Endodermal cell (in vitro differentiated cells): ENCODE measurements at regions not wholly inside any gene's neighbourhood (a gene's known extent, or its start where the extent isn't known, plus 50 kb on each side); places are given as distances from the start of the nearest gene placed in this dataset.

Experiments used
- DNase-seq: peaks from one replicate; pipeline ENCODE4 v3.0.0-alpha.2; 2017
- H3K27ac ChIP-seq: 2 replicates; pipeline ENCODE4 v1.5.1; 2013; ENCODE audit warnings: mild to moderate bottlenecking, low read depth, low read length, moderate library complexity
- H3K27me3 ChIP-seq: 2 replicates; pipeline ENCODE4 v1.6.1; 2013; ENCODE audit warnings: mild to moderate bottlenecking, low read length, moderate library complexity; ENCODE audit not compliant: insufficient read depth, control insufficient read depth, poor library complexity, severe bottlenecking
- H3K36me3 ChIP-seq: 2 replicates; pipeline ENCODE4 v1.7.0; 2013; ENCODE audit warnings: mild to moderate bottlenecking, low read length, moderate library complexity; ENCODE audit not compliant: control insufficient read depth, insufficient read depth
- H3K4me1 ChIP-seq: one replicate; pipeline ENCODE4 v1.7.0; 2013; ENCODE audit warnings: low read length; ENCODE audit not compliant: control insufficient read depth, insufficient read depth
- H3K4me3 ChIP-seq: 2 replicates; pipeline ENCODE4 v1.5.1; 2013; ENCODE audit warnings: mild to moderate bottlenecking, low read length, moderate library complexity
- H3K9ac ChIP-seq: 2 replicates; pipeline ENCODE4 v1.6.1; 2013; ENCODE audit warnings: mild to moderate bottlenecking, low read length, moderate library complexity; ENCODE audit not compliant: poor library complexity, severe bottlenecking; ENCODE audit errors: extremely low read depth
- H3K9me3 ChIP-seq: 2 replicates; pipeline ENCODE4 v1.6.1; 2013; ENCODE audit warnings: mild to moderate bottlenecking, low read length, moderate library complexity; ENCODE audit not compliant: control insufficient read depth
- H3K27ac Mint-ChIP-seq: 2 replicates; pipeline ENCODE4 v1.8.0; 2020; ENCODE audit warnings: mixed read lengths
- H3K27me3 Mint-ChIP-seq: 2 replicates; pipeline ENCODE4 v1.8.0; 2021; ENCODE audit warnings: mild to moderate bottlenecking, mixed read lengths; ENCODE audit not compliant: insufficient read depth
- H3K36me3 Mint-ChIP-seq: 2 replicates; pipeline ENCODE4 v1.8.0; 2020; ENCODE audit warnings: low read depth, mixed read lengths
- H3K4me1 Mint-ChIP-seq: 2 replicates; pipeline ENCODE4 v1.8.0; 2020; ENCODE audit warnings: mixed read lengths
- H3K4me3 Mint-ChIP-seq: 2 replicates; pipeline ENCODE4 v1.8.0; 2020; ENCODE audit warnings: mild to moderate bottlenecking, moderate library complexity, mixed read lengths
- H3K9me3 Mint-ChIP-seq: 2 replicates; pipeline ENCODE4 v1.8.0; 2020; ENCODE audit warnings: mild to moderate bottlenecking, mixed read lengths
- WGBS, 2 experiments: methylation state at CpG; one replicate each; pipeline versions ENCODE4 v1.1.5 to v1.1.7; 2013; ENCODE audit warnings: missing lambda C conversion rate in 2 of 2, mixed read lengths in 1 of 2; ENCODE audit not compliant: insufficient coverage in 1 of 2, insufficient read length in 1 of 2; 5-methylcytosine and 5-hydroxymethylcytosine counted together
- TF ChIP-seq, protein P1 (sequence below): fragments of 200-600 bp; sonication (generic); conservative IDR thresholded peaks from 2 replicates; pipeline ENCODE4 v1.5.0; 2021; ENCODE audit warnings: antibody characterized with exemption, mild to moderate bottlenecking

- Mint-ChIP-seq H3K4me3 (no peak overlapping the region), H3K27me3 (peaks cover 8% of the 10 kb centered on the region), H3K27ac (no peak overlapping the region), H3K36me3 (no peaks in the 10 kb centered on the region), H3K9me3 (peaks cover 7% of the 10 kb centered on the region), H3K4me1 (no peaks in the 10 kb centered on the region)
- Histone ChIP-seq H3K9me3 (no peaks in the 10 kb centered on the region), H3K27me3 (no peaks in the 10 kb centered on the region), H3K27ac (no peak overlapping the region), H3K4me3 (no peak overlapping the region), H3K9ac (no peak overlapping the region), H3K36me3 (no peaks in the 10 kb centered on the region), H3K4me1 (no peaks in the 10 kb centered on the region)
- WGBS, 2 experiments = 86 to 100% methylated on average over 1 to 4 of the region's 4 CpGs
- TF ChIP-seq, protein P1, sequence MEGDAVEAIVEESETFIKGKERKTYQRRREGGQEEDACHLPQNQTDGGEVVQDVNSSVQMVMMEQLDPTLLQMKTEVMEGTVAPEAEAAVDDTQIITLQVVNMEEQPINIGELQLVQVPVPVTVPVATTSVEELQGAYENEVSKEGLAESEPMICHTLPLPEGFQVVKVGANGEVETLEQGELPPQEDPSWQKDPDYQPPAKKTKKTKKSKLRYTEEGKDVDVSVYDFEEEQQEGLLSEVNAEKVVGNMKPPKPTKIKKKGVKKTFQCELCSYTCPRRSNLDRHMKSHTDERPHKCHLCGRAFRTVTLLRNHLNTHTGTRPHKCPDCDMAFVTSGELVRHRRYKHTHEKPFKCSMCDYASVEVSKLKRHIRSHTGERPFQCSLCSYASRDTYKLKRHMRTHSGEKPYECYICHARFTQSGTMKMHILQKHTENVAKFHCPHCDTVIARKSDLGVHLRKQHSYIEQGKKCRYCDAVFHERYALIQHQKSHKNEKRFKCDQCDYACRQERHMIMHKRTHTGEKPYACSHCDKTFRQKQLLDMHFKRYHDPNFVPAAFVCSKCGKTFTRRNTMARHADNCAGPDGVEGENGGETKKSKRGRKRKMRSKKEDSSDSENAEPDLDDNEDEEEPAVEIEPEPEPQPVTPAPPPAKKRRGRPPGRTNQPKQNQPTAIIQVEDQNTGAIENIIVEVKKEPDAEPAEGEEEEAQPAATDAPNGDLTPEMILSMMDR = no peak
- DNase-seq = no peak
Measured at GRCh38 chr7:21106296-21106732, 319.6 kb upstream of the SP8 start.

- Mint-ChIP-seq H3K4me3 (no peak overlapping the region), H3K9me3 (peaks cover 7% of the 10 kb centered on the region), H3K27me3 (peaks cover 8% of the 10 kb centered on the region), H3K36me3 (no peaks in the 10 kb centered on the region), H3K27ac (no peak overlapping the region), H3K4me1 (peaks cover 6% of the 10 kb centered on the region)
- H3K9ac ChIP-seq = no peak overlapping the region
- no peak for DNase-seq
- TF ChIP-seq, protein P1 = no peak
- no peak overlapping the region for H3K27ac ChIP-seq
- H3K9me3 ChIP-seq = no peaks in the 10 kb centered on the region
- no peak overlapping the region for H3K4me3 ChIP-seq
- H3K36me3 ChIP-seq = no peaks in the 10 kb centered on the region
- no peaks in the 10 kb centered on the region for H3K27me3 ChIP-seq
- H3K4me1 ChIP-seq = no peaks in the 10 kb centered on the region
- 93 to 100% methylated on average over 1 to 4 of the region's 4 CpGs for WGBS, 2 experiments
Measured at GRCh38 chr7:21107101-21107500, 320.4 kb upstream of the SP8 start.

GRCh38 chr7:21108182-21108581 is 319.7 kb upstream of the SP4 start:
- Histone ChIP-seq H3K4me3 (no peak overlapping the region), H3K27ac (no peak overlapping the region), H3K36me3 (no peaks in the 10 kb centered on the region), H3K9me3 (no peaks in the 10 kb centered on the region), H3K27me3 (no peaks in the 10 kb centered on the region), H3K4me1 (no peaks in the 10 kb centered on the region), H3K9ac (no peak overlapping the region)
- Mint-ChIP-seq H3K9me3 (peaks cover 7% of the 10 kb centered on the region), H3K36me3 (no peaks in the 10 kb centered on the region), H3K4me3 (no peak overlapping the region), H3K4me1 (peaks cover 7% of the 10 kb centered on the region), H3K27ac (no peak overlapping the region), H3K27me3 (peaks cover 4% of the 10 kb centered on the region)
- TF ChIP-seq, protein P1 = no peak
- 79 to 100% methylated on average over 3 to 4 of the region's 4 CpGs for WGBS, 2 experiments
- DNase-seq = no peak
